ENCODE measurements at regions not wholly inside any gene's neighbourhood (a gene's known extent, or its start where the extent isn't known, plus 50 kb on each side); places are given as distances from the start of the nearest gene placed in this dataset.

- FAIRE-seq, result no peak
- peak in 1 of 5 donors; percentile 59 for DNase-seq
- H3K4me1 ChIP-seq (ENCODE audit: control insufficient read depth in 2 of 3, insufficient read depth in 2 of 3, low read depth in 1 of 3, low read length in 3 of 3), result no peaks in the 10 kb centered on the region
- no peaks in the 10 kb centered on the region for H3K36me3 ChIP-seq (ENCODE audit: control insufficient read depth in 2 of 3, insufficient read depth in 3 of 3, low read length in 3 of 3)
- TF ChIP-seq CTCF (IDR thresholded peaks at IDR 0.05; ENCODE audit: borderline replicate concordance, extremely low read depth, insufficient read depth), result no peak
- H3K9me3 ChIP-seq (ENCODE audit: control insufficient read depth in 2 of 3, insufficient read depth in 1 of 3, low read length in 3 of 3), result no peaks in the 10 kb centered on the region
- intact Hi-C loops (cut with DNase I), result no loop called here
- H3K27me3 ChIP-seq (ENCODE audit: control insufficient read depth, insufficient read depth, low read length), result no peaks in the 10 kb centered on the region
- no peak overlapping the region for H3K27ac ChIP-seq (ENCODE audit: low read depth in 2 of 2, low read length in 2 of 2)
- H3K9ac ChIP-seq (ENCODE audit: low read length in 3 of 3), result no peak overlapping the region
- no peak overlapping the region for H3K4me3 ChIP-seq (ENCODE audit: low read length in 3 of 3)
Measured at GRCh38 chr5:28077291-28078240, 1039.2 kb upstream of the CDH9 start.

- no peaks in the 10 kb centered on the region for H3K9me3 ChIP-seq (ENCODE audit: control insufficient read depth in 2 of 3, insufficient read depth in 1 of 3, low read length in 3 of 3)
Measured at GRCh38 chr5:28066856-28067255, 1028.5 kb upstream of the CDH9 start.

GRCh38 chr5:28065656-28066055, 1027.3 kb upstream of the CDH9 start:
- Histone ChIP-seq H3K36me3 (ENCODE audit: control insufficient read depth in 2 of 3, insufficient read depth in 3 of 3, low read length in 3 of 3) (no peaks in the 10 kb centered on the region), H3K4me3 (ENCODE audit: low read length in 3 of 3) (no peak overlapping the region), H3K4me1 (ENCODE audit: control insufficient read depth in 2 of 3, insufficient read depth in 2 of 3, low read depth in 1 of 3, low read length in 3 of 3) (no peaks in the 10 kb centered on the region), H3K9ac (ENCODE audit: low read length in 3 of 3) (no peak overlapping the region), H3K27me3 (ENCODE audit: control insufficient read depth, insufficient read depth, low read length) (no peaks in the 10 kb centered on the region), H3K27ac (ENCODE audit: low read depth in 2 of 2, low read length in 2 of 2) (no peak overlapping the region), H3K9me3 (ENCODE audit: control insufficient read depth in 2 of 3, insufficient read depth in 1 of 3, low read length in 3 of 3) (no peaks in the 10 kb centered on the region)
- TF ChIP-seq CTCF (IDR thresholded peaks at IDR 0.05; ENCODE audit: borderline replicate concordance, extremely low read depth, insufficient read depth), result no peak
- no peak for FAIRE-seq
- intact Hi-C loops (cut with DNase I), result no loop called here
- no peak for DNase-seq

More at GRCh38 chr5:28066856-28067255, 1028.5 kb upstream of the CDH9 start:
- H3K9ac ChIP-seq (ENCODE audit: low read length in 3 of 3), result no peak overlapping the region
- H3K27me3 ChIP-seq (ENCODE audit: control insufficient read depth, insufficient read depth, low read length), result no peaks in the 10 kb centered on the region
- H3K27ac ChIP-seq (ENCODE audit: low read depth in 2 of 2, low read length in 2 of 2), result no peak overlapping the region
- H3K4me3 ChIP-seq (ENCODE audit: low read length in 3 of 3), result no peak overlapping the region
- no peaks in the 10 kb centered on the region for H3K4me1 ChIP-seq (ENCODE audit: control insufficient read depth in 2 of 3, insufficient read depth in 2 of 3, low read depth in 1 of 3, low read length in 3 of 3)
- DNase-seq, result no peak
- TF ChIP-seq CTCF (IDR thresholded peaks at IDR 0.05; ENCODE audit: borderline replicate concordance, extremely low read depth, insufficient read depth), result no peak
- intact Hi-C loops (cut with DNase I), result no loop called here
- no peak for FAIRE-seq
- no peaks in the 10 kb centered on the region for H3K36me3 ChIP-seq (ENCODE audit: control insufficient read depth in 2 of 3, insufficient read depth in 3 of 3, low read length in 3 of 3)
